Suppressor macrophage treated with lipopolysaccharide for 4 hours (primary cell): ENCODE measurements at regions not wholly inside any gene's neighbourhood (a gene's known extent, or its start where the extent isn't known, plus 50 kb on each side); places are given as distances from the start of the nearest gene placed in this dataset.
"Not testable (repeated sequence)": the region's sequence is repeated elsewhere in the genome, so short reads cannot be mapped to it uniquely, and the experiment has no call there.

Source experiments
- DNase-seq: peaks from one replicate; pipeline ENCODE4 v3.0.0-alpha.2; 2020

GRCh38 chr1:29583727-29584126 is 347.4 kb downstream of the PTPRU start:
- DNase-seq: no peak

GRCh38 chr1:29581256-29581655 is 344.9 kb downstream of the PTPRU start:
- DNase-seq: no peak

GRCh38 chr1:29579821-29580425 is 343.6 kb downstream of the PTPRU start:
- no peak for DNase-seq

GRCh38 chr1:29577512-29577911 is 341.2 kb downstream of the PTPRU start:
- no peak for DNase-seq

- DNase-seq: no peak
Measured at GRCh38 chr1:29576510-29576909, 340.2 kb downstream of the PTPRU start.

- DNase-seq: no peak
Measured at GRCh38 chr1:29575826-29576225, 339.5 kb downstream of the PTPRU start.

GRCh38 chr1:29575277-29575676 is 339.0 kb downstream of the PTPRU start:
- DNase-seq: no peak

- no peak for DNase-seq
Measured at GRCh38 chr1:29574871-29575270, 338.5 kb downstream of the PTPRU start.

- no peak for DNase-seq
Measured at GRCh38 chr1:29569971-29570634, 333.8 kb downstream of the PTPRU start.

- DNase-seq: no peak
Measured at GRCh38 chr1:29567257-29567656, 330.9 kb downstream of the PTPRU start.

GRCh38 chr1:29565490-29565889 is 329.2 kb downstream of the PTPRU start:
- no peak for DNase-seq

- no peak for DNase-seq
Measured at GRCh38 chr1:29563571-29563970, 327.2 kb downstream of the PTPRU start.

GRCh38 chr1:29563092-29563491 is 326.8 kb downstream of the PTPRU start:
- no peak for DNase-seq

- no peak for DNase-seq
Measured at GRCh38 chr1:29559056-29559455, 322.7 kb downstream of the PTPRU start.

- DNase-seq: no peak
Measured at GRCh38 chr1:29557701-29558600, 321.6 kb downstream of the PTPRU start.

- no peak for DNase-seq
Measured at GRCh38 chr1:29557066-29557465, 320.7 kb downstream of the PTPRU start.

GRCh38 chr1:29556657-29557056 is 320.3 kb downstream of the PTPRU start:
- DNase-seq: no peak

- no peak for DNase-seq
Measured at GRCh38 chr1:29555043-29555620, 318.8 kb downstream of the PTPRU start.

- no peak for DNase-seq
Measured at GRCh38 chr1:29554208-29554778, 318.0 kb downstream of the PTPRU start.

GRCh38 chr1:29551123-29551936 is 315.0 kb downstream of the PTPRU start:
- DNase-seq: no peak

- DNase-seq: no peak
Measured at GRCh38 chr1:29550119-29550841, 314.0 kb downstream of the PTPRU start.

- not testable (repeated sequence) for DNase-seq
Measured at GRCh38 chr1:29549728-29550118, 313.4 kb downstream of the PTPRU start.
